A549 (cell line): ENCODE measurements at regions not wholly inside any gene's neighbourhood (a gene's known extent, or its start where the extent isn't known, plus 50 kb on each side); places are given as distances from the start of the nearest gene placed in this dataset.

ENCODE experiments used
- ATAC-seq, 2 experiments: fragments of 200-7000 bp in 1 of 2; fragments of >200 bp in 1 of 2; cut with Nextera tagmentation in 1 of 2; cut with Tn5 transposase in 1 of 2; 3 replicates each; pipeline versions ENCODE4 v1.8.0 to v1.9.1; 2018 to 2020; ENCODE audit warnings: mild to moderate bottlenecking in 1 of 2, moderate library complexity in 1 of 2
- CTCF ChIA-PET: fragments of 300-600 bp; sonication (Branson Sonifier 250); formaldehyde crosslinking; extraction: SDS; loops from one replicate; lab custom pipeline; 2021; ENCODE audit warnings: antibody characterized with exemption, inconsistent platforms; lab: Yijun Ruan, JAX
- POLR2A ChIA-PET: fragments of 350-600 bp; formaldehyde crosslinking; extraction: SDS; loops from one replicate; lab custom pipeline; 2021; ENCODE audit warnings: antibody characterized with exemption, inconsistent platforms; lab: Yijun Ruan, JAX
- DNase-seq, 2 experiments: peaks; one replicate each; pipeline versions ENCODE4 v3.0.0 to v3.0.0-alpha.2; 2011 to 2016; ENCODE audit warnings: low read depth in 1 of 2, low spot score in 1 of 2
- FAIRE-seq: peaks from 2 replicates; lab custom pipeline; 2011; peaks lifted over from hg19 to GRCh38; lab: Jason Lieb, UNC
- H3K27ac ChIP-seq, 2 experiments: fragments of >200 bp; sonication (Bioruptor Twin); formaldehyde crosslinking; 3 replicates each; pipeline ENCODE4 v1.5.1; 2016 to 2017
- H3K4me1 ChIP-seq: fragments of >200 bp; sonication (Bioruptor Twin); formaldehyde crosslinking; 3 replicates; pipeline ENCODE4 v1.6.1; 2016
- H3K4me2 ChIP-seq: fragments of >200 bp; sonication (Bioruptor Twin); formaldehyde crosslinking; 3 replicates; pipeline ENCODE4 v1.6.1; 2016
- H3K4me3 ChIP-seq: fragments of >200 bp; sonication (Bioruptor Twin); formaldehyde crosslinking; 3 replicates; pipeline ENCODE4 v1.5.1; 2016
- H3K9me3 ChIP-seq: fragments of >200 bp; sonication (Bioruptor Twin); formaldehyde crosslinking; 3 replicates; pipeline ENCODE4 v1.6.1; 2016
- CEBPB ChIP-seq, 2 experiments: fragments of >200 bp in 1 of 2; sonication (Bioruptor Twin) in 1 of 2; formaldehyde crosslinking in 1 of 2; IDR thresholded peaks; 2 replicates each; pipeline ENCODE4 v1.6.1; 2012 to 2016
- EHF ChIP-seq: fragments of 250-450 bp; sonication (Bioruptor Pico); IDR thresholded peaks from 2 replicates; pipeline ENCODE4 v1.5.0; 2020; ENCODE audit warnings: mild to moderate bottlenecking
- EHMT2 ChIP-seq: fragments of 200-600 bp; sonication (generic); IDR thresholded peaks from 2 replicates; pipeline ENCODE4 v1.6.1; 2016; ENCODE audit warnings: antibody characterized with exemption, low read depth, mild to moderate bottlenecking, moderate library complexity
- EP300 ChIP-seq, 2 experiments: fragments of >200 bp; sonication (Bioruptor Twin); formaldehyde crosslinking; IDR thresholded peaks; 2 replicates in 1 of 2; 3 replicates in 1 of 2; pipeline ENCODE4 v1.6.1; 2016 to 2017
- FOSB ChIP-seq: fragments of 250-450 bp; sonication (Bioruptor Pico); IDR thresholded peaks from 2 replicates; pipeline ENCODE4 v1.5.0; 2020; ENCODE audit warnings: mild to moderate bottlenecking, moderate library complexity
- FOXS1 ChIP-seq: fragments of 250-450 bp; sonication (Bioruptor Pico); IDR thresholded peaks from 2 replicates; pipeline ENCODE4 v1.5.0; 2020; ENCODE audit warnings: mild to moderate bottlenecking, moderate library complexity
- GATA3 ChIP-seq: IDR thresholded peaks from 2 replicates; pipeline ENCODE4 v1.6.1; 2012; ENCODE audit warnings: borderline replicate concordance
- HOXA7 ChIP-seq: fragments of 250-450 bp; sonication (Bioruptor Pico); IDR thresholded peaks from 2 replicates; pipeline ENCODE4 v1.5.0; 2020; ENCODE audit warnings: mild to moderate bottlenecking, moderate library complexity
- HOXB5 ChIP-seq: fragments of 250-450 bp; sonication (Bioruptor Pico); IDR thresholded peaks from 2 replicates; pipeline ENCODE4 v1.5.0; 2020; ENCODE audit warnings: mild to moderate bottlenecking, moderate library complexity
- JUN ChIP-seq, 2 experiments: fragments of >200 bp; sonication (Bioruptor Twin); formaldehyde crosslinking; IDR thresholded peaks; 2 replicates in 1 of 2; 3 replicates in 1 of 2; pipeline ENCODE4 v1.6.1; 2016 to 2017
- KDM1A ChIP-seq: fragments of 200-600 bp; sonication (generic); IDR thresholded peaks from 2 replicates; pipeline ENCODE4 v1.6.1; 2016; ENCODE audit warnings: low read depth, mild to moderate bottlenecking
- MAFK ChIP-seq: fragments of 450-650 bp; IDR thresholded peaks from 2 replicates; pipeline ENCODE4 v1.6.1; 2014; ENCODE audit not compliant: partially characterized antibody
- MAZ ChIP-seq: fragments of 150-350 bp; IDR thresholded peaks from 2 replicates; pipeline ENCODE4 v1.6.1; 2014; ENCODE audit warnings: antibody characterized with exemption, low read depth, low read length, borderline replicate concordance
- MYC ChIP-seq: IDR thresholded peaks from 2 replicates; pipeline ENCODE4 v1.6.1; 2012; ENCODE audit warnings: mild to moderate bottlenecking, inconsistent platforms, low read length, improper control_type of control experiment, borderline replicate concordance
- NFE2L2 ChIP-seq: fragments of 150-350 bp; conservative IDR thresholded peaks from 2 replicates; pipeline ENCODE4 v1.6.1; 2014; ENCODE audit warnings: low read length
- NR3C1 ChIP-seq: fragments of >200 bp; sonication (Bioruptor Twin); formaldehyde crosslinking; IDR thresholded peaks from 3 replicates; pipeline ENCODE4 v1.6.1; 2017
- PBX3 ChIP-seq: IDR thresholded peaks from 2 replicates; pipeline ENCODE4 v1.6.1; 2012
- POLR2A ChIP-seq: IDR thresholded peaks from 2 replicates; pipeline ENCODE4 v1.6.1; 2012; ENCODE audit warnings: mild to moderate bottlenecking, low read length
- POLR2AphosphoS2 ChIP-seq: conservative IDR thresholded peaks from 2 replicates; pipeline ENCODE4 v1.6.1; 2012; ENCODE audit warnings: low read length, improper control_type of control experiment, inconsistent platforms
- RARB ChIP-seq: fragments of 250-450 bp; sonication (Bioruptor Pico); IDR thresholded peaks from 2 replicates; pipeline ENCODE4 v1.8.0; 2021; ENCODE audit warnings: mild to moderate bottlenecking, moderate library complexity
- RCOR1 ChIP-seq: fragments of 150-350 bp; IDR thresholded peaks from 2 replicates; pipeline ENCODE4 v1.6.1; 2014; ENCODE audit warnings: antibody characterized with exemption, low read length, low read depth
- TFCP2L1 ChIP-seq: fragments of 250-450 bp; sonication (Bioruptor Pico); IDR thresholded peaks from 2 replicates; pipeline ENCODE4 v1.5.0; 2021; ENCODE audit warnings: mild to moderate bottlenecking
- USF2 ChIP-seq: fragments of 450-650 bp; IDR thresholded peaks from 2 replicates; pipeline ENCODE4 v1.6.1; 2014; ENCODE audit warnings: antibody characterized with exemption
- ZFP36 ChIP-seq: fragments of 450-650 bp; IDR thresholded peaks from 2 replicates; pipeline ENCODE4 v1.6.1; 2014; ENCODE audit warnings: borderline replicate concordance; ENCODE audit not compliant: partially characterized antibody
- ZNF302 ChIP-seq: fragments of 250-450 bp; sonication (Bioruptor Pico); IDR thresholded peaks from 2 replicates; pipeline ENCODE4 v1.9.0; 2021; ENCODE audit warnings: inconsistent platforms, mild to moderate bottlenecking, moderate library complexity
- WGBS: methylation state at CpG from one replicate; pipeline ENCODE4 v1.1.6; 2017; ENCODE audit errors: missing lambda C conversion rate; 5-methylcytosine and 5-hydroxymethylcytosine counted together

GRCh38 chr13:59445812-59446211, 717.9 kb downstream of the DIAPH3 start:
- H3K4me2 ChIP-seq: no peak overlapping the region
- WGBS: 26% methylated on average over 2 of the region's 2 CpGs
- H3K9me3 ChIP-seq: no peaks in the 10 kb centered on the region
- ATAC-seq: no peak
- ChIA-PET POLR2A (no interaction called here), CTCF (interaction anchor here (0.7 kb wide), 1 partner anchor 23 kb away, joined by 3 read pairs; no protein-coding TSS in a partner anchor)
- no peak for DNase-seq
- no peaks in the 10 kb centered on the region for H3K4me1 ChIP-seq
- FAIRE-seq: no peak
- no peak for TF ChIP-seq MAZ
- TF ChIP-seq MYC: no peak
- no peak for TF ChIP-seq POLR2AphosphoS2
- no peak for TF ChIP-seq NR3C1
- TF ChIP-seq HOXA7 (CRISPR knock-in tag): no peak
- TF ChIP-seq KDM1A: no peak
- no peak overlapping the region for H3K4me3 ChIP-seq
- H3K27ac ChIP-seq: no peak overlapping the region

GRCh38 chr13:59446391-59446790, 717.3 kb downstream of the DIAPH3 start:
- Histone ChIP-seq H3K9me3 (no peaks in the 10 kb centered on the region), H3K4me3 (no peak overlapping the region), H3K4me1 (no peaks in the 10 kb centered on the region), H3K4me2 (no peak overlapping the region), H3K27ac (no peak overlapping the region)
- DNase-seq (no peak), ATAC-seq (no peak), FAIRE-seq (no peak)
- TF ChIP-seq GATA3 (no peak), MAFK (peak; percentile 45), TFCP2L1 (CRISPR knock-in tag) (no peak), PBX3 (no peak), HOXB5 (CRISPR knock-in tag) (no peak), POLR2A (no peak), NFE2L2 (no peak)
- CTCF ChIA-PET: no interaction called here
- 19% methylated on average over 5 of the region's 5 CpGs for WGBS
- POLR2A ChIA-PET: no interaction called here

GRCh38 chr13:59447031-59447430, 716.7 kb downstream of the DIAPH3 start:
- CTCF ChIA-PET: no interaction called here
- ATAC-seq (no peak), DNase-seq (no peak), FAIRE-seq (no peak)
- Histone ChIP-seq H3K4me1 (no peaks in the 10 kb centered on the region), H3K27ac (no peak overlapping the region), H3K4me3 (no peak overlapping the region), H3K4me2 (no peak overlapping the region), H3K9me3 (no peaks in the 10 kb centered on the region)
- TF ChIP-seq CEBPB (IDR thresholded peaks at IDR 0.05) (no peak), RCOR1 (no peak), ZNF302 (CRISPR knock-in tag) (no peak), ZFP36 (no peak), FOSB (CRISPR knock-in tag) (no peak), USF2 (no peak), EHMT2 (no peak), FOXS1 (CRISPR knock-in tag) (no peak), JUN (IDR thresholded peaks at IDR 0.05) (no peak), EP300 (IDR thresholded peaks at IDR 0.05) (no peak), RARB (CRISPR knock-in tag) (no peak), KDM1A (no peak), EHF (no peak)
- POLR2A ChIA-PET: no interaction called here
